ENCODE measurements at regions not wholly inside any gene's neighbourhood (a gene's known extent, or its start where the extent isn't known, plus 50 kb on each side); places are given as distances from the start of the nearest gene placed in this dataset.

DNA sequence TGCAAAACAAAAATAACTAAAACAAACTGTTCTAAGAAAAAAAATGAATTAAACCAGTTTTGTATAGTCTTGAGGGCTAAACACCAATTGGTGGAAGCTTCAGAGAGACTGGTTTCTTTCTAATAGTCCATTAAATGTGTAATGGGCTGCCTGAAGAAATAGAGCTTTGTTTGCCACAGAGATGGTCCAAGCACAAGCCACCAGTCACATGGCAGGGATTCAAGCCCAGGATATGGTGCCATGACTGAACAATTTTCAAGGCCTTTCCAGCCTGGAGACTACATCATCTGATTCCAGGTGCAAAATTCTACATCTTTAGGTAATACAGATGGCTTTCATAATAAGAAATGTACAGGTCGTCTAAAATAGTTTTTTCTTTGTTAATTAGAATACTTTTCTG is 355.3 kb downstream of the NR2F1-AS1 start:
- TF ChIP-seq, protein P1, sequence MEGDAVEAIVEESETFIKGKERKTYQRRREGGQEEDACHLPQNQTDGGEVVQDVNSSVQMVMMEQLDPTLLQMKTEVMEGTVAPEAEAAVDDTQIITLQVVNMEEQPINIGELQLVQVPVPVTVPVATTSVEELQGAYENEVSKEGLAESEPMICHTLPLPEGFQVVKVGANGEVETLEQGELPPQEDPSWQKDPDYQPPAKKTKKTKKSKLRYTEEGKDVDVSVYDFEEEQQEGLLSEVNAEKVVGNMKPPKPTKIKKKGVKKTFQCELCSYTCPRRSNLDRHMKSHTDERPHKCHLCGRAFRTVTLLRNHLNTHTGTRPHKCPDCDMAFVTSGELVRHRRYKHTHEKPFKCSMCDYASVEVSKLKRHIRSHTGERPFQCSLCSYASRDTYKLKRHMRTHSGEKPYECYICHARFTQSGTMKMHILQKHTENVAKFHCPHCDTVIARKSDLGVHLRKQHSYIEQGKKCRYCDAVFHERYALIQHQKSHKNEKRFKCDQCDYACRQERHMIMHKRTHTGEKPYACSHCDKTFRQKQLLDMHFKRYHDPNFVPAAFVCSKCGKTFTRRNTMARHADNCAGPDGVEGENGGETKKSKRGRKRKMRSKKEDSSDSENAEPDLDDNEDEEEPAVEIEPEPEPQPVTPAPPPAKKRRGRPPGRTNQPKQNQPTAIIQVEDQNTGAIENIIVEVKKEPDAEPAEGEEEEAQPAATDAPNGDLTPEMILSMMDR (conservative IDR thresholded peaks at IDR 0.05; ENCODE audit: low read length), result no peak
- TF ChIP-seq EZH2phosphoT487 (IDR thresholded peaks at IDR 0.05; ENCODE audit: borderline replicate concordance), result no peak

Data from Loucy (cell line).